ENCODE measurements at regions not wholly inside any gene's neighbourhood (a gene's known extent, or its start where the extent isn't known, plus 50 kb on each side); places are given as distances from the start of the nearest gene placed in this dataset.

- intact Hi-C loops (cut with micrococcal nuclease), result no loop called here
Observed at GRCh38 chr1:221343136-221343535, 398.8 kb downstream of the DUSP10 start.

- intact Hi-C loops (cut with micrococcal nuclease), result no loop called here
Observed at GRCh38 chr1:221343607-221344006, 398.3 kb downstream of the DUSP10 start.

- intact Hi-C loops (cut with micrococcal nuclease), result no loop called here
Observed at GRCh38 chr1:221344693-221345092, 397.2 kb downstream of the DUSP10 start.

GRCh38 chr1:221347706-221348105 lies 394.2 kb downstream of the DUSP10 start:
- intact Hi-C loops (cut with micrococcal nuclease), result no loop called here

- intact Hi-C loops (cut with micrococcal nuclease), result no loop called here
Observed at GRCh38 chr1:221350091-221350490, 391.8 kb downstream of the DUSP10 start.

- intact Hi-C loops (cut with micrococcal nuclease), result no loop called here
Observed at GRCh38 chr1:221356693-221357092, 385.2 kb downstream of the DUSP10 start.

- intact Hi-C loops (cut with micrococcal nuclease), result no loop called here
Observed at GRCh38 chr1:221363039-221363438, 378.9 kb downstream of the DUSP10 start.

- intact Hi-C loops (cut with micrococcal nuclease), result no loop called here
Observed at GRCh38 chr1:221366495-221367110, 375.3 kb downstream of the DUSP10 start.

- intact Hi-C loops (cut with micrococcal nuclease), result no loop called here
Observed at GRCh38 chr1:221371705-221372104, 370.2 kb downstream of the DUSP10 start.

- intact Hi-C loops (cut with micrococcal nuclease), result no loop called here
Observed at GRCh38 chr1:221373795-221374194, 368.1 kb downstream of the DUSP10 start.

- intact Hi-C loops (cut with micrococcal nuclease), result no loop called here
Observed at GRCh38 chr1:221376286-221376685, 365.6 kb downstream of the DUSP10 start.

GRCh38 chr1:221381910-221382623 lies 359.8 kb downstream of the DUSP10 start:
- intact Hi-C loops (cut with micrococcal nuclease), result no loop called here

GRCh38 chr1:221392453-221392852 lies 349.4 kb downstream of the DUSP10 start:
- intact Hi-C loops (cut with micrococcal nuclease), result no loop called here

- intact Hi-C loops (cut with micrococcal nuclease), result no loop called here
Observed at GRCh38 chr1:221394011-221394544, 347.8 kb downstream of the DUSP10 start.

- intact Hi-C loops (cut with micrococcal nuclease), result no loop called here
Observed at GRCh38 chr1:221396526-221396925, 345.4 kb downstream of the DUSP10 start.

- intact Hi-C loops (cut with micrococcal nuclease), result no loop called here
Observed at GRCh38 chr1:221397141-221397540, 344.7 kb downstream of the DUSP10 start.

GRCh38 chr1:221397606-221398005 lies 344.3 kb downstream of the DUSP10 start:
- intact Hi-C loops (cut with micrococcal nuclease), result no loop called here

- intact Hi-C loops (cut with micrococcal nuclease), result no loop called here
Observed at GRCh38 chr1:221405146-221405545, 336.7 kb downstream of the DUSP10 start.

GRCh38 chr1:221408117-221408803 lies 333.6 kb downstream of the DUSP10 start:
- intact Hi-C loops (cut with micrococcal nuclease), result no loop called here

GRCh38 chr1:221411283-221411682 lies 330.6 kb downstream of the DUSP10 start:
- intact Hi-C loops (cut with micrococcal nuclease), result no loop called here

- intact Hi-C loops (cut with micrococcal nuclease), result no loop called here
Observed at GRCh38 chr1:221414772-221415539, 326.9 kb downstream of the DUSP10 start.

- intact Hi-C loops (cut with micrococcal nuclease), result no loop called here
Observed at GRCh38 chr1:221415651-221416050, 326.2 kb downstream of the DUSP10 start.
